ENCODE measurements at regions not wholly inside any gene's neighbourhood (a gene's known extent, or its start where the extent isn't known, plus 50 kb on each side); places are given as distances from the start of the nearest gene placed in this dataset.
A peak's percentile ranks its signal among the peaks of the same experiment; 100 is the strongest.
"Not testable (repeated sequence)": the region's sequence is repeated elsewhere in the genome, so short reads cannot be mapped to it uniquely, and the experiment has no call there.

- no peak for DNase-seq
Measured at GRCh38 chr2:11074246-11074820, 80.9 kb upstream of the SLC66A3 start.

- DNase-seq: no peak
Measured at GRCh38 chr2:11075221-11075620, 80.0 kb upstream of the SLC66A3 start.

GRCh38 chr2:11077411-11077810 is 77.9 kb upstream of the SLC66A3 start:
- no peak for DNase-seq

- no peak for DNase-seq
Measured at GRCh38 chr2:11079136-11079824, 76.0 kb upstream of the SLC66A3 start.

- peak; percentile 4 for DNase-seq
Measured at GRCh38 chr2:11080253-11081115, 74.8 kb upstream of the SLC66A3 start.

- DNase-seq: no peak
Measured at GRCh38 chr2:11082880-11083279, 72.4 kb upstream of the SLC66A3 start.

GRCh38 chr2:11088821-11089220 is 66.4 kb upstream of the SLC66A3 start:
- DNase-seq: not testable (repeated sequence)

- no peak for DNase-seq
Measured at GRCh38 chr2:11090187-11090586, 65.1 kb upstream of the SLC66A3 start.

- no peak for DNase-seq
Measured at GRCh38 chr2:11092701-11093335, 62.4 kb upstream of the SLC66A3 start.

- DNase-seq: no peak
Measured at GRCh38 chr2:11093467-11093866, 61.8 kb upstream of the SLC66A3 start.

GRCh38 chr2:11094021-11094810 is 61.1 kb upstream of the SLC66A3 start:
- DNase-seq: no peak

- no peak for DNase-seq
Measured at GRCh38 chr2:11096591-11096990, 58.7 kb upstream of the SLC66A3 start.

- no peak for DNase-seq
Measured at GRCh38 chr2:11097038-11097720, 58.1 kb upstream of the SLC66A3 start.

GRCh38 chr2:11097854-11098387 is 57.3 kb upstream of the SLC66A3 start:
- DNase-seq: no peak

GRCh38 chr2:11099122-11100065 is 55.9 kb upstream of the SLC66A3 start:
- no peak for DNase-seq

GRCh38 chr2:11100130-11100529 is 55.1 kb upstream of the SLC66A3 start:
- DNase-seq: no peak

GRCh38 chr2:11100976-11101375 is 54.3 kb upstream of the SLC66A3 start:
- no peak for DNase-seq

GRCh38 chr2:11101430-11101829 is 53.8 kb upstream of the SLC66A3 start:
- no peak for DNase-seq

GRCh38 chr2:11102466-11102865 is 52.8 kb upstream of the SLC66A3 start:
- no peak for DNase-seq

All from hindlimb muscle (tissue), 1 donor.